OCI-LY7 (cell line): ENCODE measurements at regions not wholly inside any gene's neighbourhood (a gene's known extent, or its start where the extent isn't known, plus 50 kb on each side); places are given as distances from the start of the nearest gene placed in this dataset.

ENCODE experiments used
- BruUV-seq: library from RNA; stranded (reverse); fragments of 400-500 nt; replicated peaks from 2 replicates; lab custom pipeline; 2021; lab: Mats Ljungman, UMichigan
- CTCF ChIA-PET: fragments of 300-600 bp; sonication (Branson Sonifier 250); formaldehyde crosslinking; loops from one replicate; lab custom pipeline; 2022; ENCODE audit warnings: antibody characterized with exemption; ENCODE audit not compliant: unreplicated experiment; lab: Charles Lee
- POLR2A ChIA-PET: fragments of 300-600 bp; sonication (Branson Sonifier 250); formaldehyde crosslinking; loops from one replicate; lab custom pipeline; 2022; ENCODE audit warnings: antibody characterized with exemption; lab: Charles Lee
- DNase-seq: peaks from one replicate; pipeline ENCODE4 v3.0.0-alpha.2; 2015; ENCODE audit warnings: low spot score
- H2AFZ ChIP-seq: fragments of 200-600 bp; sonication (generic), shearing (Covaris generic); 2 replicates; pipeline ENCODE4 v1.6.1; 2014; ENCODE audit warnings: mild to moderate bottlenecking, antibody characterized with exemption, low read length, moderate library complexity
- H3K27ac ChIP-seq: fragments of 200-600 bp; sonication (generic); 2 replicates; pipeline ENCODE4 v1.5.1; 2014; ENCODE audit warnings: mixed run types, low read depth, mild to moderate bottlenecking, moderate library complexity, low read length, inconsistent platforms; ENCODE audit not compliant: poor library complexity, severe bottlenecking
- H3K36me3 ChIP-seq: fragments of 200-600 bp; sonication (generic); 2 replicates; pipeline ENCODE4 v1.6.1; 2014; ENCODE audit warnings: mild to moderate bottlenecking, antibody characterized with exemption, low read length, moderate library complexity, mixed read lengths; ENCODE audit not compliant: insufficient read depth
- H3K4me1 ChIP-seq: fragments of 200-600 bp; sonication (generic); 2 replicates; pipeline ENCODE4 v1.5.1; 2014; ENCODE audit warnings: mild to moderate bottlenecking, low read length; ENCODE audit not compliant: insufficient read depth, poor library complexity, severe bottlenecking
- H3K4me2 ChIP-seq: fragments of 200-600 bp; sonication (generic); 2 replicates; pipeline ENCODE4 v1.6.1; 2014; ENCODE audit warnings: mild to moderate bottlenecking, low read length
- H3K4me3 ChIP-seq: fragments of 200-600 bp; sonication (generic); 2 replicates; pipeline ENCODE4 v1.5.1; 2014; ENCODE audit warnings: mild to moderate bottlenecking, low read depth, low read length; ENCODE audit not compliant: poor library complexity, severe bottlenecking
- H3K79me2 ChIP-seq: fragments of 200-600 bp; sonication (generic); 2 replicates; pipeline ENCODE4 v1.6.1; 2016; ENCODE audit warnings: low read depth, mild to moderate bottlenecking, low read length, moderate library complexity, mixed read lengths; ENCODE audit not compliant: insufficient read depth
- H3K9me2 ChIP-seq: fragments of 200-600 bp; sonication (generic); 2 replicates; pipeline ENCODE4 v1.6.1; 2016; ENCODE audit warnings: mild to moderate bottlenecking, low read length, mixed read lengths; ENCODE audit not compliant: insufficient read depth
- H3K9me3 ChIP-seq: fragments of 200-600 bp; sonication (generic); 2 replicates; pipeline ENCODE4 v1.6.1; 2014; ENCODE audit warnings: mild to moderate bottlenecking, mixed run types, low read length, mixed read lengths
- H4K20me1 ChIP-seq: fragments of 200-600 bp; sonication (generic); 2 replicates; pipeline ENCODE4 v1.6.1; 2014; ENCODE audit warnings: mild to moderate bottlenecking, antibody characterized with exemption, low read length, moderate library complexity, mixed read lengths; ENCODE audit not compliant: insufficient read depth
- CTCF ChIP-seq: fragments of 200-600 bp; sonication (generic); conservative IDR thresholded peaks from 2 replicates; pipeline ENCODE4 v1.5.1; 2014; ENCODE audit warnings: mild to moderate bottlenecking, antibody characterized with exemption, low read length, moderate library complexity, mixed read lengths
- EZH2phosphoT487 ChIP-seq: fragments of 200-600 bp; sonication (generic); IDR thresholded peaks from 2 replicates; pipeline ENCODE4 v1.6.1; 2018; ENCODE audit warnings: low read depth, borderline replicate concordance, mild to moderate bottlenecking, mixed run types, antibody characterized with exemption, low read length, moderate library complexity, mixed read lengths
- intact Hi-C: fragments of 100-400 bp; cut with micrococcal nuclease; formaldehyde crosslinking; loops from one replicate; pipeline ENCODE4 v1.10.0; 2022; ENCODE audit not compliant: unreplicated experiment

- no TSS peak for BruUV-seq
- no peaks in the 10 kb centered on the region for H3K4me1 ChIP-seq
- H3K4me3 ChIP-seq, result no peak overlapping the region
- H4K20me1 ChIP-seq, result no peaks in the 10 kb centered on the region
- no peaks in the 10 kb centered on the region for H3K79me2 ChIP-seq
- ChIA-PET CTCF (no interaction called here), POLR2A (no interaction called here)
- H3K9me2 ChIP-seq, result no peaks in the 10 kb centered on the region
- no peak for DNase-seq
- H3K4me2 ChIP-seq, result no peak overlapping the region
- H2AFZ ChIP-seq, result no peak overlapping the region
- no peak overlapping the region for H3K27ac ChIP-seq
- no peak for TF ChIP-seq EZH2phosphoT487
- TF ChIP-seq CTCF, result no peak
- no peaks in the 10 kb centered on the region for H3K36me3 ChIP-seq
- no peaks in the 10 kb centered on the region for H3K9me3 ChIP-seq
- intact Hi-C loops, result no loop called here
These were observed 181.8 kb upstream of the STS start for GRCh38 chrX:6965729-6966128.

- Histone ChIP-seq H4K20me1 (no peaks in the 10 kb centered on the region), H3K4me2 (no peak overlapping the region), H3K36me3 (no peaks in the 10 kb centered on the region), H3K9me3 (no peaks in the 10 kb centered on the region), H3K27ac (no peak overlapping the region), H3K79me2 (no peaks in the 10 kb centered on the region), H2AFZ (no peak overlapping the region), H3K4me1 (no peaks in the 10 kb centered on the region), H3K9me2 (no peaks in the 10 kb centered on the region), H3K4me3 (no peak overlapping the region)
- CTCF ChIA-PET, result no interaction called here
- POLR2A ChIA-PET, result no interaction called here
- TF ChIP-seq CTCF, result no peak
- no peak for TF ChIP-seq EZH2phosphoT487
- DNase-seq, result no peak
- intact Hi-C loops, result no loop called here
- BruUV-seq, result no TSS peak
These were observed 185.5 kb upstream of the STS start for GRCh38 chrX:6962006-6962355.

GRCh38 chrX:6961286-6962005, 186.1 kb upstream of the STS start:
- no peak overlapping the region for H2AFZ ChIP-seq
- CTCF ChIA-PET, result no interaction called here
- no peaks in the 10 kb centered on the region for H3K9me3 ChIP-seq
- no peak for DNase-seq
- intact Hi-C loops, result no loop called here
- no peaks in the 10 kb centered on the region for H3K79me2 ChIP-seq
- TF ChIP-seq EZH2phosphoT487 (no peak), CTCF (no peak)
- no peaks in the 10 kb centered on the region for H3K9me2 ChIP-seq
- no peak overlapping the region for H3K4me2 ChIP-seq
- no peaks in the 10 kb centered on the region for H3K4me1 ChIP-seq
- no TSS peak for BruUV-seq
- H3K36me3 ChIP-seq, result no peaks in the 10 kb centered on the region
- H3K27ac ChIP-seq, result no peak overlapping the region
- POLR2A ChIA-PET, result no interaction called here
- no peak overlapping the region for H3K4me3 ChIP-seq
- no peaks in the 10 kb centered on the region for H4K20me1 ChIP-seq
